Loucy (cell line): ENCODE measurements at regions not wholly inside any gene's neighbourhood (a gene's known extent, or its start where the extent isn't known, plus 50 kb on each side); places are given as distances from the start of the nearest gene placed in this dataset.

Source experiments
- H2AFZ ChIP-seq: fragments of 200-600 bp; sonication (generic); 2 replicates; pipeline ENCODE4 v1.6.0; 2016; ENCODE audit warnings: antibody characterized with exemption, mild to moderate bottlenecking, low read length, moderate library complexity
- H3F3A ChIP-seq: fragments of 200-600 bp; 2 replicates; pipeline ENCODE4 v1.6.0; 2016; ENCODE audit warnings: antibody characterized with exemption, low read depth, mild to moderate bottlenecking
- H3K27me3 ChIP-seq: fragments of 200-600 bp; sonication (generic); 2 replicates; pipeline ENCODE4 v1.6.1; 2014; ENCODE audit warnings: low read length, mild to moderate bottlenecking; ENCODE audit not compliant: insufficient read depth, poor library complexity, severe bottlenecking
- H3K36me3 ChIP-seq: fragments of 200-600 bp; sonication (generic); 2 replicates; pipeline ENCODE4 v1.6.1; 2016; ENCODE audit warnings: low read length; ENCODE audit not compliant: insufficient read depth
- H3K4me1 ChIP-seq: fragments of 200-600 bp; sonication (generic); 2 replicates; pipeline ENCODE4 v1.5.1; 2014; ENCODE audit warnings: low read length, mild to moderate bottlenecking; ENCODE audit not compliant: insufficient read depth, poor library complexity, severe bottlenecking
- H3K4me2 ChIP-seq: fragments of 200-600 bp; sonication (generic); 2 replicates; pipeline ENCODE4 v1.6.0; 2014; ENCODE audit warnings: antibody characterized with exemption, low read length, low read depth, mild to moderate bottlenecking; ENCODE audit not compliant: poor library complexity, severe bottlenecking
- H3K4me3 ChIP-seq: fragments of 200-600 bp; sonication (generic); 2 replicates; pipeline ENCODE4 v1.5.1; 2014; ENCODE audit warnings: low read length, mild to moderate bottlenecking, mixed read lengths; ENCODE audit not compliant: poor library complexity, severe bottlenecking
- H3K79me2 ChIP-seq: fragments of 200-600 bp; sonication (generic); 2 replicates; pipeline ENCODE4 v1.6.1; 2014; ENCODE audit warnings: low read length; ENCODE audit not compliant: insufficient read depth
- H3K9ac ChIP-seq: fragments of 200-600 bp; sonication (generic); 2 replicates; pipeline ENCODE4 v1.6.0; 2014; ENCODE audit warnings: mild to moderate bottlenecking, low read depth, low read length, moderate library complexity; ENCODE audit not compliant: poor library complexity, severe bottlenecking
- H3K9me2 ChIP-seq: fragments of 200-600 bp; sonication (generic); replicated peaks from 2 replicates; pipeline ENCODE4 v1.6.1; 2016; ENCODE audit warnings: low read depth, low read length, mixed read lengths
- H3K9me3 ChIP-seq: fragments of 200-600 bp; sonication (generic); 2 replicates; pipeline ENCODE4 v1.6.1; 2014; ENCODE audit warnings: mild to moderate bottlenecking, antibody characterized with exemption, low read length, low read depth; ENCODE audit not compliant: insufficient read depth
- H4K20me1 ChIP-seq: fragments of 200-600 bp; sonication (generic); 2 replicates; pipeline ENCODE4 v1.6.0; 2014; ENCODE audit warnings: antibody characterized with exemption, low read length, mild to moderate bottlenecking; ENCODE audit not compliant: insufficient read depth, poor library complexity, severe bottlenecking
- EZH2phosphoT487 ChIP-seq: fragments of 200-600 bp; IDR thresholded peaks from 2 replicates; pipeline ENCODE4 v1.6.1; 2018; ENCODE audit warnings: antibody characterized with exemption, mild to moderate bottlenecking, moderate library complexity, borderline replicate concordance
- TF ChIP-seq, protein P1 (sequence below): fragments of 200-600 bp; sonication (generic); conservative IDR thresholded peaks from 2 replicates; pipeline ENCODE4 v1.5.1; 2014; ENCODE audit warnings: mild to moderate bottlenecking, antibody characterized with exemption, low read length

DNA sequence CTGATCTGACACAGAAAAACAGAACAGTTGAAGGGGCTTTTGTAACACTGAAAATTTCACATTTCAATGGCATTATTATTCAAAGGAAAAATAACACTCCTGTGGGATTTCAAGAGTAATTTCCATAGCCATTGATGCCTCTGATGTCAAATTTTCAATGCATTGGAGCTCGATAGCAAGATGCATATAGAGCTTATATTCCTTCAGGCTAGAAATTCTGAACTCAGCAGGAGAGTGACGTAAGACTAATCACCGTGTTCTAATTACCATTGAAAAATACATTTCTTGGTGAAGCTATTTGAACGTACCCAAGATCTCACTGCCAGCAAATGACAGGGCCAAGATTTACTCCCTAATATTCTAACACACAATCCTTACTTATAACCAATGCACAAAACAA is 854.1 kb upstream of the TMEM132C start:
- Histone ChIP-seq H2AFZ (no peak overlapping the region), H3K79me2 (no peaks in the 10 kb centered on the region), H3K9me3 (no peaks in the 10 kb centered on the region), H3K9ac (no peak overlapping the region), H4K20me1 (no peaks in the 10 kb centered on the region), H3K9me2 (0 out of 2 replicates have a peak, but pooled peaks cover 5% of the 10 kb centered on the region), H3K36me3 (no peaks in the 10 kb centered on the region), H3K27me3 (no peaks in the 10 kb centered on the region), H3F3A (no peaks in the 10 kb centered on the region), H3K4me3 (no peak overlapping the region), H3K4me2 (no peak overlapping the region), H3K4me1 (no peaks in the 10 kb centered on the region)
- TF ChIP-seq, protein P1, sequence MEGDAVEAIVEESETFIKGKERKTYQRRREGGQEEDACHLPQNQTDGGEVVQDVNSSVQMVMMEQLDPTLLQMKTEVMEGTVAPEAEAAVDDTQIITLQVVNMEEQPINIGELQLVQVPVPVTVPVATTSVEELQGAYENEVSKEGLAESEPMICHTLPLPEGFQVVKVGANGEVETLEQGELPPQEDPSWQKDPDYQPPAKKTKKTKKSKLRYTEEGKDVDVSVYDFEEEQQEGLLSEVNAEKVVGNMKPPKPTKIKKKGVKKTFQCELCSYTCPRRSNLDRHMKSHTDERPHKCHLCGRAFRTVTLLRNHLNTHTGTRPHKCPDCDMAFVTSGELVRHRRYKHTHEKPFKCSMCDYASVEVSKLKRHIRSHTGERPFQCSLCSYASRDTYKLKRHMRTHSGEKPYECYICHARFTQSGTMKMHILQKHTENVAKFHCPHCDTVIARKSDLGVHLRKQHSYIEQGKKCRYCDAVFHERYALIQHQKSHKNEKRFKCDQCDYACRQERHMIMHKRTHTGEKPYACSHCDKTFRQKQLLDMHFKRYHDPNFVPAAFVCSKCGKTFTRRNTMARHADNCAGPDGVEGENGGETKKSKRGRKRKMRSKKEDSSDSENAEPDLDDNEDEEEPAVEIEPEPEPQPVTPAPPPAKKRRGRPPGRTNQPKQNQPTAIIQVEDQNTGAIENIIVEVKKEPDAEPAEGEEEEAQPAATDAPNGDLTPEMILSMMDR: no peak
- TF ChIP-seq EZH2phosphoT487: no peak

GRCh38 chr12:127414186-127414585 is 852.8 kb upstream of the TMEM132C start:
- Histone ChIP-seq H3K9me2 (no peaks in the 10 kb centered on the region), H3K27me3 (no peaks in the 10 kb centered on the region), H3K4me2 (no peak overlapping the region), H3K79me2 (no peaks in the 10 kb centered on the region), H3K36me3 (no peaks in the 10 kb centered on the region), H3K4me1 (no peaks in the 10 kb centered on the region), H3K9ac (no peak overlapping the region), H3K4me3 (no peak overlapping the region), H4K20me1 (no peaks in the 10 kb centered on the region), H3K9me3 (peaks cover 4% of the 10 kb centered on the region; the same call in 1 of the 2 replicates), H3F3A (no peaks in the 10 kb centered on the region), H2AFZ (no peak overlapping the region)
- no peak for TF ChIP-seq EZH2phosphoT487
- TF ChIP-seq, protein P1: no peak

DNA sequence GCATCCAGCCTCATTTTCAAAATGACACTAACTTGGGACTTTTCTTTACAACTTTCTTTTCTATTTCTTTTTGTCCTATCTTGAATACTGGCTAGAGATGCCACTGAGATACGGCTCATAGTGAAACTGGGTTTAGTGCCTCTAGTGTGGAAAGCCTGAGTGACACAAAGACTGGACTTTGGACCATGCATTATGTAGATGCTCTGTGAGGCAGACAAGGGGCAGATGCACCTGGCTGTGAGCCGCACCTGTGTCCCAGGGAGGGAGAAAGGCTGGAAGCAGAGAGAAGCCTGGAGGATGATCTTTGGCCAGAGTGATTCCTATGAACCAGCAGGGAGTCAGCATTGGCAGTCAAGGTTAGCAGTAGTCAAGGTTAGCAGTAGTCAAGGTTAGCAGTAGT is 852.3 kb upstream of the TMEM132C start:
- H3K79me2 ChIP-seq: no peaks in the 10 kb centered on the region
- no peak overlapping the region for H3K4me2 ChIP-seq

More for the DNA sequence above, 852.3 kb upstream of the TMEM132C start:
- H3K9me3 ChIP-seq: peaks cover 4% of the 10 kb centered on the region; the same call in 1 of the 2 replicates
- H3K27me3 ChIP-seq: no peaks in the 10 kb centered on the region
- no peak overlapping the region for H2AFZ ChIP-seq
- no peaks in the 10 kb centered on the region for H4K20me1 ChIP-seq
- H3K4me3 ChIP-seq: no peak overlapping the region
- no peaks in the 10 kb centered on the region for H3K9me2 ChIP-seq
- no peaks in the 10 kb centered on the region for H3K36me3 ChIP-seq
- no peaks in the 10 kb centered on the region for H3F3A ChIP-seq
- no peaks in the 10 kb centered on the region for H3K4me1 ChIP-seq
- no peak for TF ChIP-seq EZH2phosphoT487
- TF ChIP-seq, protein P1: no peak
- no peak overlapping the region for H3K9ac ChIP-seq
